RWPE2 (cell line): ENCODE measurements at regions not wholly inside any gene's neighbourhood (a gene's known extent, or its start where the extent isn't known, plus 50 kb on each side); places are given as distances from the start of the nearest gene placed in this dataset.
"Not testable (repeated sequence)": the region's sequence is repeated elsewhere in the genome, so short reads cannot be mapped to it uniquely, and the experiment has no call there.

Source experiments
- ATAC-seq: fragments of 200-7000 bp; cut with Tn5 transposase; 3 replicates; pipeline ENCODE4 v1.9.1; 2021; ENCODE audit warnings: low read depth
- DNase-seq: peaks from one replicate; pipeline ENCODE4 v3.0.0-alpha.2; 2020; ENCODE audit warnings: low spot score
- H3K27ac ChIP-seq: fragments of 450-650 bp; 2 replicates; pipeline ENCODE4 v1.5.1; 2017; ENCODE audit warnings: mild to moderate bottlenecking; ENCODE audit not compliant: poor library complexity, severe bottlenecking
- H3K27me3 ChIP-seq: fragments of 250-450 bp; sonication (Bioruptor Pico); 2 replicates; pipeline ENCODE4 v1.5.1; 2021; ENCODE audit warnings: mild to moderate bottlenecking, moderate library complexity; ENCODE audit not compliant: insufficient read depth, poor library complexity, severe bottlenecking
- H3K36me3 ChIP-seq: fragments of 250-450 bp; sonication (Bioruptor Pico); 2 replicates; pipeline ENCODE4 v1.5.1; 2020; ENCODE audit warnings: low read depth, mild to moderate bottlenecking, moderate library complexity
- H3K4me1 ChIP-seq: fragments of 250-450 bp; sonication (Bioruptor Pico); 2 replicates; pipeline ENCODE4 v1.5.1; 2021; ENCODE audit warnings: mild to moderate bottlenecking, moderate library complexity; ENCODE audit not compliant: insufficient read depth, poor library complexity, severe bottlenecking
- H3K4me3 ChIP-seq: fragments of 250-450 bp; sonication (Bioruptor Pico); 2 replicates; pipeline ENCODE4 v1.5.1; 2021; ENCODE audit warnings: mild to moderate bottlenecking, moderate library complexity; ENCODE audit not compliant: severe bottlenecking
- H3K9me3 ChIP-seq: fragments of 250-450 bp; sonication (Bioruptor Pico); 2 replicates; pipeline ENCODE4 v1.5.1; 2021; ENCODE audit warnings: mild to moderate bottlenecking, moderate library complexity; ENCODE audit not compliant: severe bottlenecking
- TF ChIP-seq, protein P1 (sequence below): fragments of 450-650 bp; IDR thresholded peaks from one replicate; pipeline ENCODE4 v1.5.1; 2017; ENCODE audit warnings: mild to moderate bottlenecking, moderate library complexity; ENCODE audit not compliant: poor library complexity, severe bottlenecking

DNA sequence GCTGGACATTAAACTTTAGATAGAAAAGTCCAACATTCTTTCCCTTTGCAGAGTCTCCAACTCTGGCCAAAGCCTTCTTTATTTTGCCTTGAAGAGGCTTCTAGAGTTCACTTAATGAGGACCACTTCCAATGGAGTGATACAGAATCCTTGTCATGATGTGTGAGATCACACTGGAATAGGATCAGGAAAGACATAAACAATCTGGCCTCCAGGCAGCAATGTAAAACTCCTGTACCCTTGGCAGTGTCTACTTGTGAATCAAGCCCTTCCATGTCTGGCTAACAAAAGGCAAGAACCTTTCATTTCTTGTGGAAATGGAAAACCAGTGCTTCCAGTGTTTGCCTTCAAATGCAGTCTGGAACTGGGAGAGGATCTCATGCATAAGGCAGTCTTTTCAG, 56.5 kb upstream of the FIBIN start:
- Histone ChIP-seq H3K36me3 (no peaks in the 10 kb centered on the region), H3K4me1 (no peaks in the 10 kb centered on the region), H3K4me3 (no peak overlapping the region), H3K9me3 (no peaks in the 10 kb centered on the region), H3K27me3 (no peaks in the 10 kb centered on the region), H3K27ac (no peak overlapping the region)
- no peak for ATAC-seq
- TF ChIP-seq, protein P1, sequence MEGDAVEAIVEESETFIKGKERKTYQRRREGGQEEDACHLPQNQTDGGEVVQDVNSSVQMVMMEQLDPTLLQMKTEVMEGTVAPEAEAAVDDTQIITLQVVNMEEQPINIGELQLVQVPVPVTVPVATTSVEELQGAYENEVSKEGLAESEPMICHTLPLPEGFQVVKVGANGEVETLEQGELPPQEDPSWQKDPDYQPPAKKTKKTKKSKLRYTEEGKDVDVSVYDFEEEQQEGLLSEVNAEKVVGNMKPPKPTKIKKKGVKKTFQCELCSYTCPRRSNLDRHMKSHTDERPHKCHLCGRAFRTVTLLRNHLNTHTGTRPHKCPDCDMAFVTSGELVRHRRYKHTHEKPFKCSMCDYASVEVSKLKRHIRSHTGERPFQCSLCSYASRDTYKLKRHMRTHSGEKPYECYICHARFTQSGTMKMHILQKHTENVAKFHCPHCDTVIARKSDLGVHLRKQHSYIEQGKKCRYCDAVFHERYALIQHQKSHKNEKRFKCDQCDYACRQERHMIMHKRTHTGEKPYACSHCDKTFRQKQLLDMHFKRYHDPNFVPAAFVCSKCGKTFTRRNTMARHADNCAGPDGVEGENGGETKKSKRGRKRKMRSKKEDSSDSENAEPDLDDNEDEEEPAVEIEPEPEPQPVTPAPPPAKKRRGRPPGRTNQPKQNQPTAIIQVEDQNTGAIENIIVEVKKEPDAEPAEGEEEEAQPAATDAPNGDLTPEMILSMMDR = no peak
- no peak for DNase-seq

DNA sequence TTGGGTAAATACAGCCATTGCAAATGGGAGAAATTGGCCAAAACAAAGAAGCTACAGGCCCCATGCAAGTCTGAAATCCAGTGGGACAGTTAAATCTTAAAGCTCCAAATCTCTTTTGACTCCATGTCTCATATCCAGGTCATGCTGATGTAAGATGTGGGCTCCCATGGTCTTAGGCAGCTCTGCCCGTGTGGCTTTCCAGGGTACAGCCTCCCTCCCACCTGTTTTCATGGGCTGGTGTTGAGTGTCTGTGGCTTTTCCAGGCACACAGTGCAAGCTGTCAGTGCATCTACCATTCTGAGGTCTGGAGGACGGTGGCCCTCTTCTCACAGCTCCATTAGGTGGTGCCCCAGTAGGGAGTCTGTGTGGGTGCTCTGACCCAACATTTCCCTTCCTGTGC, 53.4 kb upstream of the FIBIN start:
- H3K4me1 ChIP-seq, H3K27me3 ChIP-seq, H3K36me3 ChIP-seq, H3K27ac ChIP-seq, ATAC-seq, DNase-seq, H3K9me3 ChIP-seq, H3K4me3 ChIP-seq: not testable (repeated sequence)

DNA sequence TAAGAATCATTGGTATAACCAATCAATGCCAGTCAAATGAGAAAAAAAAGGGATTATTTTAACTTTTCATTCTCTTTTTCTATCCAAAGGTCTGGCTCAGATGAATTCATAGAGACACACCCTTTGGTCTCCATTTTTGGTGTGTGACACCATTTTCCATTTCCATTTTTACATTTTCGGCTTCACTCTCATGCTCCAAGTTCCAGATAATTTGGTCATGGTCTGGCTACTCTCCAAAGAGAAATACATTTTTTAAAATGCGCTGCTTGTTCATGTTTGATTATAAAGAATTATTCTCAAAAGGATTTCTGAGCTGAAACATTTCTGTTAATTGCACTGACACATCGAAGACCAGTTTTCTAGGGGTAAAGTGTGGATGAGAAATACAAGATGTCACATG, 51.6 kb upstream of the FIBIN start:
- DNase-seq = no peak
- peaks cover 18% of the 10 kb centered on the region for H3K4me1 ChIP-seq
- TF ChIP-seq, protein P1 = no peak
- no peak overlapping the region for H3K4me3 ChIP-seq
- no peak for ATAC-seq
- no peaks in the 10 kb centered on the region for H3K9me3 ChIP-seq
- H3K36me3 ChIP-seq = no peaks in the 10 kb centered on the region
- H3K27ac ChIP-seq = no peak overlapping the region
- no peaks in the 10 kb centered on the region for H3K27me3 ChIP-seq

DNA sequence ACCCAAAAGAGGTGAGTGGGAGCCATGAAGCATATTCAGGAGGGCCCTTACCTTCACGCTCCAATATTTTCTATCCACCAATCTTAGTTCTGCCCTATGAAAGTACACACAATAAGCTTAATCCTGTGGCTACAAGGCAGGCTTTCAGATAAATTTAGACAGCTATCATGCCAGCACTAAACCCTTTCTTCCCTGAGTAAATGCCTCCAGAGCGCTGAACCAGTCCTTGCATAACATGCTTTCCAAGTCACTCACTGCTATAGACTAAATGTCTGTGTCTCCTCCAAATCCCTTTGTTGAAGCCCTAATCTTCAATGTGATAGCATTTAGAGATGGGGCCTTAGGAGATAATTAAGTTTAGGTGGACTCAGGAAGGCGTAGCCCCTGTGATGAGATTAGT, 50.3 kb upstream of the FIBIN start:
- Histone ChIP-seq H3K9me3 (no peaks in the 10 kb centered on the region), H3K4me3 (no peak overlapping the region), H3K36me3 (no peaks in the 10 kb centered on the region), H3K27me3 (no peaks in the 10 kb centered on the region), H3K27ac (no peak overlapping the region), H3K4me1 (peaks cover 29% of the 10 kb centered on the region)
- ATAC-seq = no peak
- no peak for DNase-seq
- TF ChIP-seq, protein P1 = no peak
